WTC11 (cell line): ENCODE measurements at regions not wholly inside any gene's neighbourhood (a gene's known extent, or its start where the extent isn't known, plus 50 kb on each side); places are given as distances from the start of the nearest gene placed in this dataset.

Experiments
- ATAC-seq: fragments of 200-7000 bp; cut with Tn5 transposase; 2 replicates; pipeline ENCODE4 v1.10.0; 2021; ENCODE audit warnings: mild to moderate bottlenecking, moderate library complexity
- CTCF ChIA-PET: fragments of 300-600 bp; sonication (Branson Sonifier 250); formaldehyde crosslinking; loops from one replicate; lab custom pipeline; 2021; ENCODE audit warnings: antibody characterized with exemption; lab: Charles Lee
- POLR2A ChIA-PET: fragments of 350-600 bp; sonication (Branson Sonifier 250); formaldehyde crosslinking; loops from one replicate; lab custom pipeline; 2021; ENCODE audit warnings: antibody characterized with exemption; lab: Charles Lee
- DNase-seq: peaks from one replicate; pipeline ENCODE4 v3.0.0; 2021; ENCODE audit warnings: low spot score
- H3K27ac Mint-ChIP-seq: 2 replicates; pipeline ENCODE4 v1.8.0; 2021; ENCODE audit warnings: mixed read lengths
- H3K27me3 Mint-ChIP-seq: 2 replicates; pipeline ENCODE4 v1.8.0; 2021; ENCODE audit warnings: low read depth, mild to moderate bottlenecking, moderate library complexity, mixed read lengths
- H3K36me3 Mint-ChIP-seq: 2 replicates; pipeline ENCODE4 v1.8.0; 2021; ENCODE audit warnings: mixed read lengths
- H3K4me1 Mint-ChIP-seq: 2 replicates; pipeline ENCODE4 v1.8.0; 2022; ENCODE audit warnings: mixed read lengths
- H3K4me3 Mint-ChIP-seq: 2 replicates; pipeline ENCODE4 v1.8.0; 2021; ENCODE audit warnings: mild to moderate bottlenecking, moderate library complexity, mixed read lengths
- H3K9me3 Mint-ChIP-seq: 2 replicates; pipeline ENCODE4 v1.8.0; 2021; ENCODE audit warnings: mixed read lengths
- GRHL2 ChIP-seq: fragments of 250-450 bp; sonication (Bioruptor Pico); IDR thresholded peaks from 2 replicates; pipeline ENCODE4 v1.8.0; 2022; ENCODE audit warnings: mild to moderate bottlenecking, moderate library complexity; ENCODE audit not compliant: insufficient replicate concordance, severe bottlenecking
- KAT7 ChIP-seq: sonication (generic); formaldehyde crosslinking; IDR thresholded peaks from 2 replicates; pipeline ENCODE4 v1.8.1; 2023; ENCODE audit warnings: missing genetic modification reagents, mild to moderate bottlenecking, borderline replicate concordance
- MXD4 ChIP-seq: fragments of 250-450 bp; sonication (Bioruptor Pico); IDR thresholded peaks from 2 replicates; pipeline ENCODE4 v1.8.0; 2021; ENCODE audit warnings: mild to moderate bottlenecking, moderate library complexity, borderline replicate concordance
- MYBL2 ChIP-seq: sonication (generic); formaldehyde crosslinking; IDR thresholded peaks from 2 replicates; pipeline ENCODE4 v1.8.1; 2023; ENCODE audit warnings: mild to moderate bottlenecking, moderate library complexity, missing genetic modification reagents
- SOX15 ChIP-seq: fragments of 250-450 bp; sonication (Bioruptor Pico); IDR thresholded peaks from 2 replicates; pipeline ENCODE4 v1.9.0; 2021; ENCODE audit warnings: mild to moderate bottlenecking
- TEAD1 ChIP-seq: sonication (generic); formaldehyde crosslinking; IDR thresholded peaks from 2 replicates; pipeline ENCODE4 v1.8.0; 2022; ENCODE audit warnings: mild to moderate bottlenecking, missing genetic modification reagents
- ZNF219 ChIP-seq: sonication (generic); formaldehyde crosslinking; IDR thresholded peaks from 2 replicates; pipeline ENCODE4 v1.8.0; 2023; ENCODE audit warnings: missing genetic modification reagents, mild to moderate bottlenecking, borderline replicate concordance
- ZNF232 ChIP-seq: sonication (generic); formaldehyde crosslinking; IDR thresholded peaks from 2 replicates; pipeline ENCODE4 v1.8.0; 2022; ENCODE audit warnings: mild to moderate bottlenecking, missing genetic modification reagents
- ZNF416 ChIP-seq: fragments of 250-450 bp; sonication (Bioruptor Pico); IDR thresholded peaks from 2 replicates; pipeline ENCODE4 v1.9.0; 2021; ENCODE audit warnings: mild to moderate bottlenecking, inconsistent platforms
- TF ChIP-seq, protein P1 (sequence below): sonication (generic); formaldehyde crosslinking; IDR thresholded peaks from 2 replicates; pipeline ENCODE4 v1.8.1; 2023; ENCODE audit warnings: mild to moderate bottlenecking, missing genetic modification reagents, borderline replicate concordance
- TF ChIP-seq, protein P2 (sequence below): sonication (generic); formaldehyde crosslinking; IDR thresholded peaks from 2 replicates; pipeline ENCODE4 v1.8.1; 2023; ENCODE audit warnings: mild to moderate bottlenecking, missing genetic modification reagents
- TF ChIP-seq, protein P3 (sequence below): sonication (generic); formaldehyde crosslinking; IDR thresholded peaks from 2 replicates; pipeline ENCODE4 v1.8.1; 2022; ENCODE audit warnings: mild to moderate bottlenecking, missing genetic modification reagents, moderate library complexity, borderline replicate concordance
- TF ChIP-seq, protein P4 (sequence below): sonication (generic); formaldehyde crosslinking; IDR thresholded peaks from 2 replicates; pipeline ENCODE4 v1.8.1; 2023; ENCODE audit warnings: mild to moderate bottlenecking, missing genetic modification reagents
- TF ChIP-seq, protein P5 (sequence below): fragments of 250-450 bp; sonication (Bioruptor Pico); IDR thresholded peaks from 2 replicates; pipeline ENCODE4 v1.9.0; 2021; ENCODE audit warnings: mild to moderate bottlenecking, borderline replicate concordance
- TF ChIP-seq, protein P6 (sequence below): sonication (generic); formaldehyde crosslinking; IDR thresholded peaks from 2 replicates; pipeline ENCODE4 v1.8.1; 2022; ENCODE audit warnings: low read depth, mild to moderate bottlenecking, moderate library complexity, missing genetic modification reagents, borderline replicate concordance
- TF ChIP-seq, protein P7 (sequence below): fragments of 250-450 bp; sonication (Bioruptor Pico); IDR thresholded peaks from 2 replicates; pipeline ENCODE4 v1.8.0; 2021; ENCODE audit warnings: mild to moderate bottlenecking

DNA sequence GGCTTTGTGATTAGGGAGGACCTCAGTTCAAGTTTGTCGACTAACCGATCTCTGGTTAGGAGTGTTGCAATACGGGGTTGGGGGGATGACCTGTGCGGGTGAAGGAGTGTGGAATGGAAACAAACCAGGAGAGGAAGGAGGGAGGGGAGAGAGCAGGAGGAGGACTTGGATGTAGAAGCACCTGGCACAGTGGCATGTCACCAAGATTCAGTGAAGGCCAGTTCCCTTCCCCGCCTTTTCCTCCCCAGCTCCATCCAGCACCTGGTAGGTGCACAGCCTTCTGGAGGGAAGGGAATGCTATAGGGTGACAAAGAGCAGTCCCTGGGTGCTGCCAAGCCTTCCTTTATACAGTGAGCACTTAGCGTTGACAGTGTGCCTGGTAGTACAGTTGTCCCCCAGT lies 107.4 kb upstream of the CRHR1 start:
- Mint-ChIP-seq H3K9me3 (peaks cover 8% of the 10 kb centered on the region), H3K4me3 (no peak overlapping the region), H3K36me3 (no peaks in the 10 kb centered on the region), H3K27me3 (peaks cover 12% of the 10 kb centered on the region), H3K27ac (no peak overlapping the region), H3K4me1 (peaks cover 4% of the 10 kb centered on the region)
- no peak for ATAC-seq
- DNase-seq, result no peak
- ChIA-PET POLR2A (no interaction called here), CTCF (interaction anchor here (0.6 to 1.1 kb wide), 7 partner anchors 10 to 285 kb away, joined by 3 to 4 read pairs (median 3); no protein-coding TSS in a partner anchor)
- TF ChIP-seq KAT7 (CRISPR knock-in tag), result no peak
- TF ChIP-seq GRHL2 (CRISPR knock-in tag), result no peak
- no peak for TF ChIP-seq MXD4 (CRISPR knock-in tag)
- no peak for TF ChIP-seq ZNF232 (CRISPR knock-in tag)
- no peak for TF ChIP-seq ZNF219 (CRISPR knock-in tag)
- TF ChIP-seq, protein P1, sequence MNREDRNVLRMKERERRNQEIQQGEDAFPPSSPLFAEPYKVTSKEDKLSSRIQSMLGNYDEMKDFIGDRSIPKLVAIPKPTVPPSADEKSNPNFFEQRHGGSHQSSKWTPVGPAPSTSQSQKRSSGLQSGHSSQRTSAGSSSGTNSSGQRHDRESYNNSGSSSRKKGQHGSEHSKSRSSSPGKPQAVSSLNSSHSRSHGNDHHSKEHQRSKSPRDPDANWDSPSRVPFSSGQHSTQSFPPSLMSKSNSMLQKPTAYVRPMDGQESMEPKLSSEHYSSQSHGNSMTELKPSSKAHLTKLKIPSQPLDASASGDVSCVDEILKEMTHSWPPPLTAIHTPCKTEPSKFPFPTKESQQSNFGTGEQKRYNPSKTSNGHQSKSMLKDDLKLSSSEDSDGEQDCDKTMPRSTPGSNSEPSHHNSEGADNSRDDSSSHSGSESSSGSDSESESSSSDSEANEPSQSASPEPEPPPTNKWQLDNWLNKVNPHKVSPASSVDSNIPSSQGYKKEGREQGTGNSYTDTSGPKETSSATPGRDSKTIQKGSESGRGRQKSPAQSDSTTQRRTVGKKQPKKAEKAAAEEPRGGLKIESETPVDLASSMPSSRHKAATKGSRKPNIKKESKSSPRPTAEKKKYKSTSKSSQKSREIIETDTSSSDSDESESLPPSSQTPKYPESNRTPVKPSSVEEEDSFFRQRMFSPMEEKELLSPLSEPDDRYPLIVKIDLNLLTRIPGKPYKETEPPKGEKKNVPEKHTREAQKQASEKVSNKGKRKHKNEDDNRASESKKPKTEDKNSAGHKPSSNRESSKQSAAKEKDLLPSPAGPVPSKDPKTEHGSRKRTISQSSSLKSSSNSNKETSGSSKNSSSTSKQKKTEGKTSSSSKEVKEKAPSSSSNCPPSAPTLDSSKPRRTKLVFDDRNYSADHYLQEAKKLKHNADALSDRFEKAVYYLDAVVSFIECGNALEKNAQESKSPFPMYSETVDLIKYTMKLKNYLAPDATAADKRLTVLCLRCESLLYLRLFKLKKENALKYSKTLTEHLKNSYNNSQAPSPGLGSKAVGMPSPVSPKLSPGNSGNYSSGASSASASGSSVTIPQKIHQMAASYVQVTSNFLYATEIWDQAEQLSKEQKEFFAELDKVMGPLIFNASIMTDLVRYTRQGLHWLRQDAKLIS (CRISPR knock-in tag), result no peak
- TF ChIP-seq, protein P2, sequence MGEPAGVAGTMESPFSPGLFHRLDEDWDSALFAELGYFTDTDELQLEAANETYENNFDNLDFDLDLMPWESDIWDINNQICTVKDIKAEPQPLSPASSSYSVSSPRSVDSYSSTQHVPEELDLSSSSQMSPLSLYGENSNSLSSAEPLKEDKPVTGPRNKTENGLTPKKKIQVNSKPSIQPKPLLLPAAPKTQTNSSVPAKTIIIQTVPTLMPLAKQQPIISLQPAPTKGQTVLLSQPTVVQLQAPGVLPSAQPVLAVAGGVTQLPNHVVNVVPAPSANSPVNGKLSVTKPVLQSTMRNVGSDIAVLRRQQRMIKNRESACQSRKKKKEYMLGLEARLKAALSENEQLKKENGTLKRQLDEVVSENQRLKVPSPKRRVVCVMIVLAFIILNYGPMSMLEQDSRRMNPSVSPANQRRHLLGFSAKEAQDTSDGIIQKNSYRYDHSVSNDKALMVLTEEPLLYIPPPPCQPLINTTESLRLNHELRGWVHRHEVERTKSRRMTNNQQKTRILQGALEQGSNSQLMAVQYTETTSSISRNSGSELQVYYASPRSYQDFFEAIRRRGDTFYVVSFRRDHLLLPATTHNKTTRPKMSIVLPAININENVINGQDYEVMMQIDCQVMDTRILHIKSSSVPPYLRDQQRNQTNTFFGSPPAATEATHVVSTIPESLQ (CRISPR knock-in tag), result no peak
- TF ChIP-seq, protein P3, sequence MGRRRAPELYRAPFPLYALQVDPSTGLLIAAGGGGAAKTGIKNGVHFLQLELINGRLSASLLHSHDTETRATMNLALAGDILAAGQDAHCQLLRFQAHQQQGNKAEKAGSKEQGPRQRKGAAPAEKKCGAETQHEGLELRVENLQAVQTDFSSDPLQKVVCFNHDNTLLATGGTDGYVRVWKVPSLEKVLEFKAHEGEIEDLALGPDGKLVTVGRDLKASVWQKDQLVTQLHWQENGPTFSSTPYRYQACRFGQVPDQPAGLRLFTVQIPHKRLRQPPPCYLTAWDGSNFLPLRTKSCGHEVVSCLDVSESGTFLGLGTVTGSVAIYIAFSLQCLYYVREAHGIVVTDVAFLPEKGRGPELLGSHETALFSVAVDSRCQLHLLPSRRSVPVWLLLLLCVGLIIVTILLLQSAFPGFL, result no peak
- TF ChIP-seq, protein P4, sequence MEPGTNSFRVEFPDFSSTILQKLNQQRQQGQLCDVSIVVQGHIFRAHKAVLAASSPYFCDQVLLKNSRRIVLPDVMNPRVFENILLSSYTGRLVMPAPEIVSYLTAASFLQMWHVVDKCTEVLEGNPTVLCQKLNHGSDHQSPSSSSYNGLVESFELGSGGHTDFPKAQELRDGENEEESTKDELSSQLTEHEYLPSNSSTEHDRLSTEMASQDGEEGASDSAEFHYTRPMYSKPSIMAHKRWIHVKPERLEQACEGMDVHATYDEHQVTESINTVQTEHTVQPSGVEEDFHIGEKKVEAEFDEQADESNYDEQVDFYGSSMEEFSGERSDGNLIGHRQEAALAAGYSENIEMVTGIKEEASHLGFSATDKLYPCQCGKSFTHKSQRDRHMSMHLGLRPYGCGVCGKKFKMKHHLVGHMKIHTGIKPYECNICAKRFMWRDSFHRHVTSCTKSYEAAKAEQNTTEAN (CRISPR knock-in tag), result no peak
- no peak for TF ChIP-seq ZNF416
- TF ChIP-seq, protein P5, sequence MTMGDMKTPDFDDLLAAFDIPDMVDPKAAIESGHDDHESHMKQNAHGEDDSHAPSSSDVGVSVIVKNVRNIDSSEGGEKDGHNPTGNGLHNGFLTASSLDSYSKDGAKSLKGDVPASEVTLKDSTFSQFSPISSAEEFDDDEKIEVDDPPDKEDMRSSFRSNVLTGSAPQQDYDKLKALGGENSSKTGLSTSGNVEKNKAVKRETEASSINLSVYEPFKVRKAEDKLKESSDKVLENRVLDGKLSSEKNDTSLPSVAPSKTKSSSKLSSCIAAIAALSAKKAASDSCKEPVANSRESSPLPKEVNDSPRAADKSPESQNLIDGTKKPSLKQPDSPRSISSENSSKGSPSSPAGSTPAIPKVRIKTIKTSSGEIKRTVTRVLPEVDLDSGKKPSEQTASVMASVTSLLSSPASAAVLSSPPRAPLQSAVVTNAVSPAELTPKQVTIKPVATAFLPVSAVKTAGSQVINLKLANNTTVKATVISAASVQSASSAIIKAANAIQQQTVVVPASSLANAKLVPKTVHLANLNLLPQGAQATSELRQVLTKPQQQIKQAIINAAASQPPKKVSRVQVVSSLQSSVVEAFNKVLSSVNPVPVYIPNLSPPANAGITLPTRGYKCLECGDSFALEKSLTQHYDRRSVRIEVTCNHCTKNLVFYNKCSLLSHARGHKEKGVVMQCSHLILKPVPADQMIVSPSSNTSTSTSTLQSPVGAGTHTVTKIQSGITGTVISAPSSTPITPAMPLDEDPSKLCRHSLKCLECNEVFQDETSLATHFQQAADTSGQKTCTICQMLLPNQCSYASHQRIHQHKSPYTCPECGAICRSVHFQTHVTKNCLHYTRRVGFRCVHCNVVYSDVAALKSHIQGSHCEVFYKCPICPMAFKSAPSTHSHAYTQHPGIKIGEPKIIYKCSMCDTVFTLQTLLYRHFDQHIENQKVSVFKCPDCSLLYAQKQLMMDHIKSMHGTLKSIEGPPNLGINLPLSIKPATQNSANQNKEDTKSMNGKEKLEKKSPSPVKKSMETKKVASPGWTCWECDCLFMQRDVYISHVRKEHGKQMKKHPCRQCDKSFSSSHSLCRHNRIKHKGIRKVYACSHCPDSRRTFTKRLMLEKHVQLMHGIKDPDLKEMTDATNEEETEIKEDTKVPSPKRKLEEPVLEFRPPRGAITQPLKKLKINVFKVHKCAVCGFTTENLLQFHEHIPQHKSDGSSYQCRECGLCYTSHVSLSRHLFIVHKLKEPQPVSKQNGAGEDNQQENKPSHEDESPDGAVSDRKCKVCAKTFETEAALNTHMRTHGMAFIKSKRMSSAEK (CRISPR knock-in tag), result no peak
- TF ChIP-seq, protein P6, sequence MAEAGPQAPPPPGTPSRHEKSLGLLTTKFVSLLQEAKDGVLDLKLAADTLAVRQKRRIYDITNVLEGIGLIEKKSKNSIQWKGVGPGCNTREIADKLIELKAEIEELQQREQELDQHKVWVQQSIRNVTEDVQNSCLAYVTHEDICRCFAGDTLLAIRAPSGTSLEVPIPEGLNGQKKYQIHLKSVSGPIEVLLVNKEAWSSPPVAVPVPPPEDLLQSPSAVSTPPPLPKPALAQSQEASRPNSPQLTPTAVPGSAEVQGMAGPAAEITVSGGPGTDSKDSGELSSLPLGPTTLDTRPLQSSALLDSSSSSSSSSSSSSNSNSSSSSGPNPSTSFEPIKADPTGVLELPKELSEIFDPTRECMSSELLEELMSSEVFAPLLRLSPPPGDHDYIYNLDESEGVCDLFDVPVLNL (CRISPR knock-in tag), result no peak
- TF ChIP-seq, protein P7, sequence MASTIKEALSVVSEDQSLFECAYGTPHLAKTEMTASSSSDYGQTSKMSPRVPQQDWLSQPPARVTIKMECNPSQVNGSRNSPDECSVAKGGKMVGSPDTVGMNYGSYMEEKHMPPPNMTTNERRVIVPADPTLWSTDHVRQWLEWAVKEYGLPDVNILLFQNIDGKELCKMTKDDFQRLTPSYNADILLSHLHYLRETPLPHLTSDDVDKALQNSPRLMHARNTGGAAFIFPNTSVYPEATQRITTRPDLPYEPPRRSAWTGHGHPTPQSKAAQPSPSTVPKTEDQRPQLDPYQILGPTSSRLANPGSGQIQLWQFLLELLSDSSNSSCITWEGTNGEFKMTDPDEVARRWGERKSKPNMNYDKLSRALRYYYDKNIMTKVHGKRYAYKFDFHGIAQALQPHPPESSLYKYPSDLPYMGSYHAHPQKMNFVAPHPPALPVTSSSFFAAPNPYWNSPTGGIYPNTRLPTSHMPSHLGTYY (CRISPR knock-in tag), result no peak
- no peak for TF ChIP-seq TEAD1 (CRISPR knock-in tag)
- TF ChIP-seq SOX15, result no peak
- no peak for TF ChIP-seq MYBL2
